Kidney epithelial cell (primary cell): ENCODE measurements at regions not wholly inside any gene's neighbourhood (a gene's known extent, or its start where the extent isn't known, plus 50 kb on each side); places are given as distances from the start of the nearest gene placed in this dataset.
"Not testable (repeated sequence)": the region's sequence is repeated elsewhere in the genome, so short reads cannot be mapped to it uniquely, and the experiment has no call there.

Experiments used
- DNase-seq: peaks from one replicate; pipeline ENCODE4 v3.0.0-alpha.2; 2010; ENCODE audit warnings: low read depth
- H3K27me3 ChIP-seq: 2 replicates; pipeline ENCODE4 v1.6.0; 2011; ENCODE audit warnings: low read length; ENCODE audit not compliant: control insufficient read depth, insufficient read depth
- H3K36me3 ChIP-seq: 2 replicates; pipeline ENCODE4 v1.5.1; 2011; ENCODE audit warnings: low read length; ENCODE audit not compliant: control insufficient read depth, insufficient read depth
- H3K4me3 ChIP-seq: 2 replicates; pipeline ENCODE4 v1.5.1; 2011; ENCODE audit warnings: low read depth, mild to moderate bottlenecking, control low read depth, low read length
- CTCF ChIP-seq: IDR thresholded peaks from 2 replicates; pipeline ENCODE4 v1.5.1; 2011; ENCODE audit warnings: mild to moderate bottlenecking, moderate library complexity, low read length, control low read depth, inconsistent platforms; ENCODE audit not compliant: insufficient read depth, poor library complexity, severe bottlenecking

GRCh38 chr14:89550821-89551220, 133.8 kb upstream of the FOXN3 start:
- no peak for DNase-seq
- no peak overlapping the region for H3K4me3 ChIP-seq
- H3K36me3 ChIP-seq = no peaks in the 10 kb centered on the region
- no peaks in the 10 kb centered on the region for H3K27me3 ChIP-seq
- no peak for TF ChIP-seq CTCF

GRCh38 chr14:89549381-89550125, 132.5 kb upstream of the FOXN3 start:
- H3K4me3 ChIP-seq = no peak overlapping the region
- no peaks in the 10 kb centered on the region for H3K36me3 ChIP-seq
- H3K27me3 ChIP-seq = no peaks in the 10 kb centered on the region
- no peak for DNase-seq
- no peak for TF ChIP-seq CTCF

GRCh38 chr14:89547047-89547446, 130.0 kb upstream of the FOXN3 start:
- not testable (repeated sequence) for H3K27me3 ChIP-seq, DNase-seq, H3K36me3 ChIP-seq, H3K4me3 ChIP-seq

GRCh38 chr14:89544636-89545301, 127.7 kb upstream of the FOXN3 start:
- no peak for DNase-seq
- H3K4me3 ChIP-seq = no peak overlapping the region
- H3K36me3 ChIP-seq = no peaks in the 10 kb centered on the region
- TF ChIP-seq CTCF = no peak
- no peaks in the 10 kb centered on the region for H3K27me3 ChIP-seq

DNA sequence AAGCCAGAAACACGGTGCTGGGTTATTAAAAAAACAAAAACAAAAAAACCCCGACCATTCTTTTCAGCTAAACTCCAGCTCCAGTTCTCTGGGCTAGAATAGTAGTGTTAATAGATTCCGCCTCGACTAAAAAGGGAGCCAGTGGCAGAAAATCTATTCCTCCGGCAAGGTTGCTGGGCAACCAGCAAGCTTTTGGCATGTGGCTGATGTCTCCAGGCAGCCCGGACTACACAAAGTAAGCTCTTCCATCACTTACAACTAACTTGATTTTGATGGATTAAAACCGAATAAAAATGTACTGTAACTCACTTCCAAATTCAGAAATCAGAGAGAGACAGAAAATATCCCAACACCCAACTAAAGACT, 126.4 kb upstream of the FOXN3 start:
- TF ChIP-seq CTCF = no peak
- H3K27me3 ChIP-seq = no peaks in the 10 kb centered on the region
- no peak for DNase-seq
- H3K36me3 ChIP-seq = no peaks in the 10 kb centered on the region
- H3K4me3 ChIP-seq = no peak overlapping the region

- no peak for TF ChIP-seq CTCF
- H3K27me3 ChIP-seq = no peaks in the 10 kb centered on the region
- DNase-seq = no peak
- no peaks in the 10 kb centered on the region for H3K36me3 ChIP-seq
- H3K4me3 ChIP-seq = no peak overlapping the region
Observed at GRCh38 chr14:89542786-89543424, 125.9 kb upstream of the FOXN3 start.
